NOMO-1 treated with DMSO at 0.1 percent for 48 hours (cell line): ENCODE measurements at regions not wholly inside any gene's neighbourhood (a gene's known extent, or its start where the extent isn't known, plus 50 kb on each side); places are given as distances from the start of the nearest gene placed in this dataset.

Source experiments
- DNase-seq: peaks from one replicate; lab custom pipeline; 2025; ENCODE audit not compliant: unreplicated experiment; lab: John Stamatoyannopoulos, UW

DNA sequence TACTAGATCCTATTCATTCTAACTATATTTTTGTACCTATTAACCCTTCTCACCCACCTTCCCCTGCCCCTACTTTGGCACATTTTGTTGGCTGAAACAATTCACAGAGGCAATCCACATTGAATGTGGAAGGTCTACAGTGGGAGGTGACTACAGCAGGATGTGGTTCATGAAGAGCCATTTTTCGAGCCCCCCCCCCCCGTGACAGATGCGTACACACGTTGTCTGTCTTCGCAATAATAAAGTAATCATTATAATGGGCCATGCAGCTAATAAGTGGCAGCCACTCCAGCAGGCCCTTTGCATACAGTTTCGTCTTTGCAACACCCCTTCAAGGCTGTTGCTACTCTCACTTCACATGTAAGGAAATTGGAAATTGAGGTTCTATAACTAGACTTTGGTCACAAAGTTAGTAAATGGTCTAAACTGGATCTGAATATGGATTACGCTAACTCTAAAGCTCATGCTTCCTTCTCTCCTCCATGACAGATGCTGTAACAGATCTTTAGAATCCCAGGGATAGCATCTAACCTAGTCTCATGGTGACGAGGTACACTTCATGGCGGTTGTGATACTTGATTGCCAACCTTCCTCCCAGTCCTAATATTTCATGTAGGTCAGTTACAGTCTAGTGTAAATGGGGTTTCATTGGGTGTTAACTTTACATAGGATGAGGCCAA is 176.8 kb downstream of the MYCN start:
- DNase-seq = no peak

DNA sequence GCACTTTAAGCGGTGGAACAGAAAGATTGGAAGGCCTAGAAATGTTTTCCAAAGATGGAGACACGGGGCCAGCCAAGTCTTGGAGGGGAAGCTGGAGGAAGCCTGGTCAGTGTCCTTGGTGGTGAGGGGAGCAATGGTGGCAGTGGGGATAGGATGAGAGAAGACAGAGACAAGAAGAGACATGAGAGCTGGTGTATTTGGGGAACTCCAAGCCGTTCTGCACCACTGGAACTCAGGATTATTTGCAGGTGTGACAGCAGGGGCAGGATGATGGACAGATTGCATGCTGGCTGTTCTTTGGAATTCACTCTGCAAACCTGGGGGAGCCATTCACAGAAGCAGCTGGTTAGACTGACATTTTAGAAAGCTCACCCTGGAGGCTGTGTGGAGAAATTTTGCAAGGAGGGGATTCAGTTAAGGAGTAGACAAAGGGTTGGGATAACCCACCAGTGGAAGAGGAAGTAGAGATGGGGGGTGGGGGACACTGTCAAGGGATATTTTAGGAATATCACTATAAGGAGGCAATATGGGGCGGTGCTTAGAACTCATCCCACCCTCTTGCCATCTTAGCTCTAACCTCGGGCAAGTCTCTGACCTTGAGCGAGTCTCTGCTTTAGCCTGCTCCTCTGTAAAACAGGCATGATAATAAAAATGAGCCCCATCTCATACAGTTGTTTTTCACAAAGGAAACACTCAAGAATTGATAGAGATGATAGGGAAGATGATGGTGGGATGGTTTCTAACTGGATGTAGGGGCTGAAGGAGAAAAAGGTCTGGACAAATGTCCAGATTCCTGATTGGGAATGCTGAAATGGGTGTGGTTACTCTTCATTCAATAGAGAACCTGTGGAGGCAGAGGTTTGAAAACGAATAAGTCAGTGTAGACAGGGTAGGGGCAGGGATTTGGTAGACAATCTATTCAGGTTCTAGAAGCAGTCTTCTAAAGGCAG is 175.8 kb downstream of the MYCN start:
- DNase-seq = no peak

DNA sequence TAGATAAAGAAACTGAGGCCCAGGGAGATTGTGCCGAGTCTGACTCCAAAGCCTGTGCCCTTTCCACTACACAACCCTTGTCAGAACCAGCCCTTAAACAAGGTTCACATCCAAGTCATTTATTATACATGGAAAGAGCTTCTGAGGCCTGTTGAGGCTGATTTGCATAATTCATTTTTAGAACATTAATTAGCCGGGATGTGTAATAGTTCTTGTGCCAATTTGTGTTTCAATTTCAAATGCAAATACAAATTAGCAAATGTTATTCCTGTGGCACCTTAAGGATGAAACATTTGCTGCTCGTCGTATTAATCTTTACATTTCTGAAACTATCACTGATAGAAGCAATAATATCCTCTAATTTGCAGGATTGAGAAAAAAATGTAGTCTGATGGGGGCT is 174.9 kb downstream of the MYCN start:
- no peak for DNase-seq

DNA sequence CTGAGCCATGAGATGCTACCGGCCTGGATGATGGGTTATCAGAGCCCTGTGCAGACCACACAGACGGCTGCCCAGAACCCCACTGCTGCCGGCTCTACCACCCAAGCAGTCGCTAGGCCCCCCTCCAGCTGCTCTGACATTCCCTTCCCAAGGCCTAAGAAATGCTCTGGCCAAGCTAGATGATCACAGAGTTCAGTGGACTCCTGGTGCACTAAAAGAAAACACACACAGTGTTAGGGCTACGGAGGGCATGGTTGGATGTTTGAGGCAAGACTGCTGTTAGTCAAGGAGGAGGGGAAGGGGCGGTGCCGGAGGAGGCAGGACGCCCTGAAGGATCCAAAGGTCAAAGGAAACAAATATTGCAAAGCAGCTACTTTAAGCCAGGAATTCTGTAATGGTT is 174.5 kb downstream of the MYCN start:
- DNase-seq = no peak

DNA sequence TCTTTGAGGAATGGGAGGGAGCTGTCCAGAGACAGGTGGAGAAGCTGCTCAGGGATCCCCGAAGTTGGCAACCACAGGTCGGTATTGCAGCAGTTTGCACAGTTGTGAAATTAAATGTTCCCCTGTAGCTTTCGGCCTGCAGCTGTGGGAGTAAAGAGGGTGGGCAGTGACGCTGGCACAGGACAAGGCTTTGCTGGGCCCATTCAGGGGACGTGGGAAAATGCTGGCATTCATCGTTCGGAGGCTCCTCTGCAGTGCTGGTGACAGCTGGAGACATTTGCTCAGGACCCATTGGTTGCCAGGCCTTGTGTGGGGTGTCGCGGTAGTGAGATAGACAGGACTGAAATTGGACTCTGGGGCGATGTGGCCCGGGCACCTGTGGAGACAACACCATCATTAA is 173.7 kb downstream of the MYCN start:
- no peak for DNase-seq

DNA sequence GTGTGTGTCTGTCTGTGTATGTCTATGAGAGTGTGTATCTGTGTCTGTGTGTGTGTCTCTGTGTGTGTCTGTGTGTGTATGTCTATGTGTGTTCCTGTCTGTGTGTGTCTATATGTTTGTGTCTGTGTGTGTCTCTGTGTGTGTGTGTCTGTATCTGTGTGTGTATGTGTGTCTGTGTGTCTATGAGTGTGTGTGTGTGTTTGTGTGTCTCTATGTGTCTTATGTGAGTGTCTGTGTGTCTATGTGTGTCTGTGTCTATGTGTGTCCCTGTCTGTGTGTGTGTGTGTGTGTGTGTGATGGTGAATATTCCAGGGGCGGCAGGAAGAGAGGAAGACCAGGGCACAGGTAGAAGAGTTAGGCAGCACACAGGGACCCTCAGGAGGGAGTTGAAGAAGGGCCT is 173.2 kb downstream of the MYCN start:
- DNase-seq = no peak

DNA sequence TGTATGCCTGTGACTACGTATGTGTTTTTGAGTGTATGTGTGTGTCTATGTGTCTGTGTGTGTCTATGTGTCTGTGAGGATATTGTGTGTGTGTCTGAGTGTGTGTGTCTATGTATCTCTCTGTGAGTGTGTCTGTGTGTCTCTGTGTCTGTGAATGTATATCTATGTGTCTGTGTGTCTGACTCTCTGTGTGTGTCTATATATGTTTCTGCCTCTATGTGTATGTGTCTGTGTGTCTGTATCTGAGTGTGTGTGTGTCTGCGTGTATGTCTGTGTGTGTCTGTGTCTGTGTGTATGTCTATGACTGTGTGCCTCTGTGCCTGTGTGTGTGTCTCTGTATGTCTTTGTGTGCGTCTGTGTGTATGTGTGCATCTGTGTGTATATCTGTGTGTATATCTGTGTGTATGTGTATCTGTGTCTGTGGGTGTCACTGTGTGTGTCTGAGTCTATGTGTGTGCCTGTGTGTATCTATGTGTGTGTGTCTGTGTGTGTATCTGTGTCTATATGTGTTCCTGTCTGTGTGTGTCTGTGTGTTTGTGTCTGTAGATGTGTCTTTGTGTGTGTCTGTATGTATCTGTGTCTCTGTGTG is 172.7 kb downstream of the MYCN start:
- no peak for DNase-seq

DNA sequence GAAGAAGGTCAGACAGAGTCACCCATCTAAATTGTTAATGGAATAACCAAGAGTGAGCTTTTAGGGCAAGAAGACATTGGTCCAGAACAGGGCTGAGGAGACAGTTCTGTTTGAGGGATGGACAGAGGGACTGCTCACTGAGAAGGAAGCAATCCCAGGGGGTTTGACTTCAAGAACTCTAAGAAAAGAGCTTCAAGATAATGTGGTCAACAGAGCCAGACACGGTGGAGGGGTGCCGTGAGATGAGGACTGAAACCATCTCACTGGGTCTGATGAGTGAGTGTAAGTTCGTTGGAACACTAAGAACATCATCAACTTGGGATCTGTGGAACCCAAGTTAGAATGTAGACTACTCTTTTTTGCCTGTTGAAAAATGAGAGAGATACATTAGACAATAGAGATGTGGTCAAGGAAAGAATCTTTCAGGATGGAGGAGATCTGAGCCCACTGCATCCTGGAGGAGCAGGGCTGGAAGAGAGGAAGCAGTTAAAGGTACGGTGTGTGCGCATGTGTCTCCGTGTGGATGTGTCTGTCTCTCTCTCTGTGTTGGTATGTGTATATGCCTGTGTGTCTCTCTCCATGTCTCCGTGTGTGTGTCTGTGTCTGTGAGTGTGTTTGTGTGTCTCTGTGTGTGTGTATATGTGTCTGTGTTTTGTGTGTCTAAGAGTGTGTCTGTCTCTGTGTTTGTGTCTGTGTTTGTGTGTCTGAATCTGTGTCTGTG is 172.1 kb downstream of the MYCN start:
- DNase-seq = no peak

DNA sequence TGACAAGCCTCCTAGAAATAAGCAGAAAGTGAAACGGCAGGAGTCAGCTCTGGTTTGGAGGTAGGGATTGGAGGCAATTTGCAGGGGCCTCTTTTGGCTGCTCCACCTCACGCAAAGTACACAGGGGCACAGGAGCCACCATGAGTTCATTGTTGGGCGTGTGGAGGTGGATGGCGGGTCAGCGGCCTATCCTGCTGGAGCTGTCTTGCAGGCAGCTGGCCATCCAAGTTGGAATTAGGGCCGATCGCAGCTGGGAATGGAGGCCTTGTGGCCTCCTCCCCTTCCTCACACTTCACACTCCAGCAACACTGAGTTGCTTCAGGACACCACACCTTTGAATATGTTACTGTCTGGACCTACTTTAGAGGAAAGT is 171.5 kb downstream of the MYCN start:
- DNase-seq = no peak

DNA sequence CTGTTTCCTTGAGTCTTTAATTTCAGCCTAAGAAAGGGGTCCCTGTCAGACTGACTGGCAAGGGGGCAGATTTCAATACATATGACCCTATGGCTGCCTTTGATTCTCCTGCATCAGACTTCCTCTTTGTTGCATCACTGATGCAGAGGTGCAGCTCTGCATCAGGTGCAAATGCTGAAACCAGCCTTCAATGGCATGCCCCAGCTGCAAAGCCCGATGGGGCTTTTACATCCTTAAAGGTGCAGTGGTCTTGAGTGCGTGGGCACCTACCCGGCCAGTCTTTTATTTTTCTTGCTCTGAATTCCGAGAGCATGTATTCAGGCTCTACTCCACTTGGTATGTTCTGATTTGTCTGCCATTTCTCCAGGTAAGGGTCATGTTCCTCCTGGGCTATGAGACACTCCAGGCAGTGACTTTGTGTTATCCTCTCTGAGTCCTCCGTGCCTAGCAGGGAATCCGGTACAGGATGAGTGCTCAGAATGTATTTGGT is 169.5 kb downstream of the MYCN start:
- DNase-seq = no peak

DNA sequence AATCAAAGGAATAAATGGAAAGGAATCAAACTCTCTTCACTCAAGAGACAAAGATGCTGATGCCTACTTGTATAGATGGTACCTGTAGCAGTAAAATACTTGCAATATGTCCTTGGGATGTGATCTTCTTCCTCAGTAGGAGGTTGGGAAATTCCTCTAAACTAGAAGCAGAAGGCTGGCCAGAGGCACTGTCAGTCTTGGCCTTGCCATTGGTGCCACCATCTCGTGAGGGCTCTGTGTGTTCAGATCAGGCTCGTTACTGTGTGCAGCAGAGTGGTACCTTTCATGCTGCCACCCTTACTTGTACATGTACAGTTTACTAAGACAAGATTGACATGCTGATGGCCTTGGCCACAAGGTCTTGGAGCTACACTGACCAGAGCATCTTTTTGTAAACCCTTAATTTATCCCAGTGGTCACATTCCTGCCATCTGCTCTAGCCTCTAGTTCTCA is 169.0 kb downstream of the MYCN start:
- DNase-seq = no peak

DNA sequence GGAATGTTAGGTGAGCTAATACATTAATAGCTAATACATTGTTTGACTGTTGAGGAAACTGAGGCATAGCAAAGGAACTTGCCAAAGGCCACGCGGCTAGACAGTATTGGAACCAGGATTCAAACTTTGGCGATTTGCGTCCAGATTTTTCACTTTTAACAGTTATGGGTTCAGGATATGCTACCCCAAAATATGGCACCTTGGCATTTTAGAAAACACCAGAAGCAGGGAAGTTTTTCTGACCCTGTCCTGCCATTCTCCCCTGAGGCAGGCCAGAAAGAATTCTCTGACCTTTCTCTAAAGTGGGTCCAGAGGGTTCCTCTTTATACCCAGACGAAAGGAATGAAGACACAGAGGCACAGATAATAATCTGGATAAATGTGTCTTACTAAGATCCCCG is 166.9 kb downstream of the MYCN start:
- no peak for DNase-seq

DNA sequence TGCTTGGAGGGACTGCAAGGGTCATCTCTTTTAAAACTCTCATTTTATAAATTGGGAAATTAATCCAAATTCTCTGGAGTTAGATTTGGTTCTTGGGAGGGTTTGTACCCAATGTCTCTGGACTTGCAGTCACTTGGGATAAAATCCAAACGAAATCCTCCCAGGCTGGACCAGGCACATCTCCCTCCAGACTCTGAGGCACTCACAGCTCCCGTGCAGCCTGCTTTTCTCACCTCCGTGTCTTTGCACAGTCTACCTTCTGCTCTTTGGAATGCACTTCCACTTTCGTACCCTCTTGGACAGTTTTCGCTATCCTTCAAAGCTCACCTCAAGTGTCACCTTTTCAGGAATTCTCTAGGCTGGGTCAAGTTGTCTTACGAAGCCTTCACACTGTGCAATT is 166.3 kb downstream of the MYCN start:
- no peak for DNase-seq

DNA sequence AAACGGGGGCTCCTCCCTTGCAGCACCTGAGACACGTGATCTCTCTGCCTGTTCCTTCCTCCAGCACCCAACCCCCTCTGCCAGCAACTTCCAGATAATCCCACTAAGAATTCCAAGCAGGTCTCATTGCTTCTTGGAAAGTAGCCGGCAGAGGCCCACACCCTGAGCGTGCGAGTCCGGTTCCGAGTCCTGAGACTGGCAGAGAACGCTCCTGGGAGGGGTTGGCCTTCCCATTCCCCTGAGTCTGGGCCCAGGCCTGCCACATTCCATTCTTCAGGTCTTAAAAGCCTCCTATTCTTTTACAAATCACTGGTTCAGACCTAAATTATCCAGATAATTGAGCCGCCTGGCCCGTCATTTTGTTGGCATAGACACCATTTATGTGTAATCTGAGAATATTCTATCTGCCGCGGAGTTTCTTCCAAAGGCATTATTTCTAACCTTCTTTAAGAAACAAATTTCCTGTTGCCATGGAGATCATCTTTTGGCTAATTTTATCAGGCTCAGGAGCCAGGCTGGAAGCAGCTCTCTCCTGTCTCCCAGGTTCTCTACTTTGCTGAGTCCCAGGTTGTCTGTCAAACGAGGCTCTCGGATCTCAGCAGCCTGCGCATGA is 165.4 kb downstream of the MYCN start:
- DNase-seq = no peak

DNA sequence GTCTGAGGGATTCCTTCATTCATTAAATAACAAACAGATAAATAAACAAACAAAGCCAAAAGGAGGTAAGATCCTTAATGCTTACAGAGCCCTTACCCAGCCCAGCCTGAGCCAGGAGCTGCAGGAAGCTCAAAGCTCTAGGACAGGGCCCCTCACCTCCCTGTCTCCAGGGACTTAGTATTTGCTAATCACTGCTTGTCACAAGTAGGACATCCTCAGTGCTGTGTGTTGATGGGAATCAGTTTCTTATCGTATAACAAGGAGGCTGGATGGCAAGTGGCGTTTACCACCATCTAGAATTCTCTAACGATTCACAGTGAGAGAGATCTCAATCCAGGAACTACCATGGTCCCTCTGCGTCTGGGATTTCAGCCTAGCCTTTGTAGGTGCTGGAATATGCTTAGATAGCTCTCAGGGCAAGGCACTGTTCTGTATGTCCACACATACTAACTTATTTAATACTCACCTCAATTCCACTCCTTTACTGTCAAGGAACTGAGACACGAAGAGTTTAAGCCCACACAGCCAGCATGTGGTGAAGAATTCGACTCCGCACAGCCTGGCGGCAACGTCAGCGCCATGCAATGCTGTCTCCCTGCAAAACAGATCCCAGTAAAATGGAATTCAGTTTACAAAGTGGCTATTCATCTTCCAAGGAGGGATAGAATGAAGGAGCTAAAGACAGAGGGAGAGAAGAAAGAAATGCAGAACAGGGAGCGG is 164.8 kb downstream of the MYCN start:
- no peak for DNase-seq

DNA sequence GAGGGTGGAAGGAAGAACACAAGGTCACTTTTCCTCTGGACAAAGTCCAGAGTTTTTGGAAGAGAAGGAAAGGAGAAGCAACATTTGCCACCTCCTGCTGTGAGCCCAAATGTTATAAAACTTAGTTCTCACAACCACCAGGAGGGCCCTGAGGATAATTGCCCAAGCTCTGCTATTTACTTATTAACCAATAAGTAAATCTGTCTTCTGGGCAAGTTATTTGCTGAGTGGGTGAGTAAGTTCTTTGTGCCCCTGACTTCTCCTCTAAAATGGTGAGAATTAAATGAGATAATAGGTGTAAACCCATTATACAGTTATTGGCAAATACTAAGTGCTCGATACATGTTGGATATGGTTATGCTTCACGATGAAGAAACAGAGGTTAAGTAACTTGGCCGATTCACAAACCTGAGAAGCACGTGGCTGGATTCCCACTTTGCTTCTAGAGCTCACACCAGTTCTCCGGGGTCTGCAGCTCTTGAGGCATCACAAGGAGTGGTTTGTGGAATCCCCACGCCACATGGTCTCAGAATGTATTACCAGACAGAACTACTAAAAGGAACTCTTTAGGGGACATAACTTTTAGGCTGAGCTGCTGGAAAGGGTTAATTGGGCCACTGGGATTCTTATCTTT is 164.1 kb downstream of the MYCN start:
- no peak for DNase-seq

DNA sequence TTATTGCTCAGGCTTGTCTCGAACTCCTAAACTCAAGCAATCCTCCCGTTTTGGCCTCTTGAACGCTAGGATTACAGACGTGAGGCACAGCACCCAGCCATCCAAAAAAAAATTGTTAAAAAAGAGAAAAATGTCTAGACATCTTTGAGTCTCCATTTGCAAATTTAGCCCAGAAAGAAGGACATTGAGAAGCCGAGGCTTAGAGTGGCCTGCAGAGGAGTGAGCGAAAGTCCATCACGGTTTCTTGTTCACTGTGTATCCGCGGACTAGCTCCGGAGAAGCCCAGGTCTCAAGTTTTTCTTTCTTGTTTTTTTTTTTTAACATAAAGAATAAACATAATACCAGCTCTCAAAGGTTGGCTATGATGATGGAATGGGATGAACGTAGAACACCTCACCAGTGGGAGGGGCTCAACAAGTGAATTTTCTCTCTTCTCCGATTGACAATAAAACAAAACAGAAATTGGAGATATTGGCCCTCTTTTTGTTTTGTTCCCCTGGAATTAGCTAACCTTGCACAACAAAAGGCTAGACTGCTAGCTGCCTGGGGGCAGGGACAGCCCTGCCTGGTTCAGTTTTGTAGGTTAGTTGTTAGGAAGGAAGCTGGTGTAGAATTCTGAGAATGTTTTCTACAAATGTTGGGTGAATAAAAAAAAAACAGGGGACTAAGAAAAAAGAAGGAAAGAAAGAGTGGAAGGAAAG is 163.4 kb downstream of the MYCN start:
- DNase-seq = no peak

DNA sequence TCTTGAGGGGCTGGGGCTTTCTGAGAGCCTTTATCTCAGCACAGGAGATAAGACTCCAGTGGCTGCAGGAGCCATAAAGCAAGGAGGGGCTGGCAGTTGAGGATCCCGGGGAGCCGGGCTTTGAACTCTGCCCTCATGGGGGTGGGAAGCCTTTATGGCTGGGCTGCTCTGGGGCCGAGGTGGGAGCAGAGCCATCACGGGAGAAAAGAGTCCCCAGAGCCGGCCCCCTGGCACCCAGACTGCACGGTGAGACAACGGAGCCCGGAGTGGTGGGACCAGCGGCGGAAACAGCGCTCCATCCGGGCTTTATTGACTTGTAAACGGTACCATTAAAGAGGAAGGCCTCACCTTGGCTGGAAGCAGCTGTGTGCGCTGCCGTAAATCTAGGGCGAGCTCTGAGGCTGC is 162.6 kb downstream of the MYCN start:
- no peak for DNase-seq

DNA sequence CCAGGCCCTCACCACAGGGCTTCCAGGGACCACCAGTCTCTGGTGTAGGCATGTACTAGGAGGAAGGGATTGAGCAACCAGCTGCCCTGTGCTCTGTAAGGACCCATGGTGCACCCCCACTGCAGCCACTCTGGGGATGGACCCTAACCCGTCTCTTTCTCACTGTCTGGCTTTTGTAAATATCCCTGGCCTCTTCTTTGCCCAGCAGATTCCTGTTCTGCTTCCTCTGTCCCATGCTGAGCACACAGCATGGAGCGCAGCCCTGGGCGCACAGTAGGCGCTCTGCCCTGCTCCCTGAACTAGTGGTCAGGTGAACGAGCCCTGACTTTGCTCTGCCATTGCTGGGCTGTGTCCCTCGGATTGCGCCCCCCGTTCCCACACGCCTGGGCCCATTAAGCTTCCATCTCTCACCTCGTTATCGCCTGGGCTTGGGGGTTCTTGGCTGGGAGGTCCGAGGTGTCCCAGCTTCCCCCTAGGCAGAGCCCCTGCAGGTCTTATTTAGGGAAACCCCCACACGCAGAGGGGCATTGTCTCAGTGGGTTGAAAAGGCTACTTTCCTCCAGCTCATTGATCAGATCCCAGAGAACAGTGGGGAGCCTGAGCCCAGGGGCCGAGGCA is 162.1 kb downstream of the MYCN start:
- no peak for DNase-seq
